Motor neuron (in vitro differentiated cells): ENCODE measurements at regions not wholly inside any gene's neighbourhood (a gene's known extent, or its start where the extent isn't known, plus 50 kb on each side); places are given as distances from the start of the nearest gene placed in this dataset.

Experiments
- ATAC-seq, 8 experiments: fragments of 200-7000 bp; cut with Tn5 transposase; replicated peaks in 6 of 8; 2 replicates each; pipeline ENCODE4 v1.8.0; 2021; ENCODE audit warnings: mild to moderate bottlenecking in 8 of 8, moderate library complexity in 8 of 8
- H3K27ac ChIP-seq, 2 donors: fragments of 250-450 bp; sonication (Bioruptor Pico); 2 replicates each; pipeline ENCODE4 v1.9.0; 2021; ENCODE audit warnings: antibody characterized with exemption in 2 of 2, mild to moderate bottlenecking in 2 of 2, moderate library complexity in 1 of 2
- H3K4me1 ChIP-seq, 2 donors: fragments of 250-450 bp; sonication (Bioruptor Pico); replicated peaks in 1 of 2; 2 replicates each; pipeline ENCODE4 v1.6.1; 2021; ENCODE audit warnings: antibody characterized with exemption in 2 of 2, mild to moderate bottlenecking in 2 of 2, moderate library complexity in 1 of 2
- H3K4me3 ChIP-seq, 5 donors: fragments of 250-450 bp; sonication (Bioruptor Pico); 2 replicates each; pipeline ENCODE4 v1.9.0; 2021; ENCODE audit warnings: antibody characterized with exemption in 5 of 5, mild to moderate bottlenecking in 5 of 5, moderate library complexity in 4 of 5
- WGBS, 10 experiments: fragments of 450-650 bp; shearing (Covaris generic); methylation state at CpG; one replicate each; pipeline ENCODE4 v1.0.0; 2022; 5-methylcytosine and 5-hydroxymethylcytosine counted together
- in situ Hi-C, 9 experiments: fragments of 400-800 bp; cut with MboI; loops; one replicate each; pipeline ENCODE4 v1.15.0; 2021; ENCODE audit warnings: low sequenced_read_pairs in 9 of 9, low pct_unique_long_range_greater_than_20kb in 2 of 9; ENCODE audit not compliant: unreplicated experiment in 9 of 9

DNA sequence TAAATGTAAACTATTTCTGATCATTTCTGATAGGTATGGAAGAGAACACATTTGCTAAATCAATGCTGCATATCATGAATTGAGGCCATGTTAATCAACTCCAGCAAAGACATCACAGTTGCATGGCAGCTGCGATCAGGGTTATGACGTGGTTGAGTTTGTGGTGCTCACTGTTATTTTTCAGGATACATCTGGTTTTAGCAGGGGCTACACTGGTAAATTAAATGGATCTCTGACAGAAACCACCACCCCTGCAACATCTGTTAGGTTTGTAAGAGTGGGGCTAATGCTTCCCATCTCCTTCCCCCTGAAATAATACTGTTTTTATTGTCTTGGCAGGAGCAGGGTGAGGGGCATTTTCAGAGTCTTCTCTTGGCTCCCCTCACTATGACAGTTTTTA lies 444.4 kb upstream of the ZNF507 start:
- Histone ChIP-seq H3K4me3 (no peak overlapping the region), H3K4me1 (no peaks in the 10 kb centered on the region), H3K27ac (no peak overlapping the region)
- 10 to 100% (median 31%) methylated on average over 1 to 2 of the region's 2 CpGs; no CpG with 5 or more reads in 5 of the 10 experiments for WGBS, 10 experiments
- no peak for ATAC-seq
- in situ Hi-C loops, result no loop called here

DNA sequence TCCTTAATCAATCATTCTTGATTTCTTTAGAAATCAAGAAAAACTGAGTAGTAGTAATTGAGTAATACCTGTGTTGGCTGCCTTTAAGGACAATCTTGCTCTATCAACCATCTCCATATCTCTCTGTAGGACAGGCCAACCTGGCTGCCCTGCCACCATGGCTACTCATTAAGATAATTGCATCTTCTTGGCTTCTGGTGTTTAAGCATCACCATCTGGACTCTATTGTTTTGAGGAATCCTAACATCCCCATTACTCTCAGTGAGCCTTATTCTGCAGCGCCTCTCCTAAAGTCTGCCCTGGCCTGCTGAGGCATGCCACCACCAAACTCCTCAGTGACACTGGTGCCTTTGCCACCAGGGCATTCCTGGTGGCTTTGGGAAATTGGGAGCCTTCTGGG lies 442.6 kb upstream of the ZNF507 start:
- in situ Hi-C loops, result no loop called here
- no peak for ATAC-seq
- Histone ChIP-seq H3K27ac (no peak overlapping the region), H3K4me1 (no peaks in the 10 kb centered on the region), H3K4me3 (no peak overlapping the region)
- WGBS, 10 experiments, result 20 to 80% (median 33%) methylated on average over 1 of the region's 1 CpG; no CpG with 5 or more reads in 7 of the 10 experiments

DNA sequence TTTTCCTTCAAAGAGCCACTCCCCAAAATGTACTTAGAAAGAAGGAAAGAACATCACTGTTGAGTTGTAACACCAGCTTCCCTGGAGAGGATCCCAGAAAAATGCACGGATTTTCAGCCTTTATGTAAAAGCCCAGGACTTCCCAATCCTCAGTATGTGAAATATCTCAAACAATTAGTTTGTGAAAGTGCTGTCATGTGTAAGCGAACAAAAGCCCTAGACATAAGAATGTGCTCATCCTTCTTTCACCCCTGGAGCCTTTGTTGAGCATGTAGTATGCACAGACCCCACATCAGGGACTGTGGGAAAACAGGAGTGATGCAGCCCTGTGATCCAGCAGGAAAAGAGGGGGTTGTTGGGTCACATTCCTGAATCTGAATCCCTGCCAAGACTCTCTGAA lies 441.4 kb upstream of the ZNF507 start:
- no peaks in the 10 kb centered on the region for H3K4me1 ChIP-seq
- H3K27ac ChIP-seq, result no peak overlapping the region
- ATAC-seq, result no peak
- H3K4me3 ChIP-seq, result no peak overlapping the region
- in situ Hi-C loops, result no loop called here
- 0 to 72% (median 40%) methylated on average over 1 to 2 of the region's 2 CpGs; no CpG with 5 or more reads in 1 of the 10 experiments for WGBS, 10 experiments

DNA sequence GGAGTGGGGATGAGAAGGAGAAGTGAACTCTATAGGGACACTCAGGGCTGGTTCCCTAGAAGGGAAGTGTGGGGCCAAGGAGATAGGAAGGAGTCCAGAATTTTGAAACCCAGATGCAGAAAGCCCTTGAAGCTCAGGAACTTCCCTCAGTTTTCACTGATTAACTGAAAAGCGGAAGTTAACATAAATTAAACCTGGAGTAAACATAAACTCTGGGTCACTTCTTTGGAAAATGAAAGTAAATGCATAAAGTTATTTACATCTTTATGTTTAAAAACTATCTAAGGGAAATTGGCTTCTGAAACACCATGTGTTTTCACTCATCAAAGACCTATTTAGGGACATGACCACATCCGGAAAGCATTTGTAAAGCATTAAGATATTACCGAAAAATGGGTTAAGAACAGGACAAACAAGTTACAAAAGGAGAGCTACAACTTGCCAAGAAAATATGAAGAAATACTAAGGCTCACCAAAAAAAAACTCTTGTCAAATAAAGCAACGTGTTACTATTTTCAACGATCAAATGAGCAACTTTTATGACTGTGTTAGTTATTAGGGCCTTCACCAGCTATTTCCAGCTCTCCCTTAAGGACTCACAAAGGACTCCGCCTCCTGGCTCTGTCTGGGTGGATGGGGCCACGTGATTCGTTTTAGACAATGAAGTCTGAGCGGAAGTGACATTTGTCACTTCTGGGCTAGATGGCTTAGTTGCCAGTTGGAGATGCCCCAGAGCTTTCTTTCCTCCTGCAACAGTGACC lies 439.1 kb upstream of the ZNF507 start:
- Histone ChIP-seq H3K27ac (no peak overlapping the region), H3K4me1 (peaks cover 4 to 8% of the 10 kb centered on the region in 2 donors), H3K4me3 (no peak overlapping the region)
- ATAC-seq, result peak in 2 of 8 experiments; percentile 41 to 53
- WGBS, 10 experiments, result 0 to 92% (median 79%) methylated on average over 2 to 9 of the region's 9 CpGs
- in situ Hi-C loops, result no loop called here

DNA sequence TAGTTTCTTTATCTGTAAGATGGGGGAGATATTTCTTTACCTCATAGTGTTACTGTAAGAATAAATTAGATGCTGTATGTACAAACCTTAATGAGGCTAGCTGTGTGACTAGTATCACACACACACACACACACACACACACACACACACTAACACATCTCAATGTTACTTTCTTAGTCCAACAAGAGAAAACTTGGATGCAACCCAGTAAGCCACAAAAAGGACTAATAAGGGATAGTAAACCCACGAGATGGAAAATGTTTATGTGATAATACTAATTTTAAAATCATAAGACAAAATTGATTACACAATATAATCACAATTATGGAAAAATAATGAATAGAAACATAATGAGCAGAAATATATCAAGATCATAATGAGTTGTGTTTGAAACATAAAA lies 437.7 kb upstream of the ZNF507 start:
- 0 to 100% (median 40%) methylated on average over 1 of the region's 1 CpG; no CpG with 5 or more reads in 4 of the 10 experiments for WGBS, 10 experiments
- no peak overlapping the region for H3K4me3 ChIP-seq
- ATAC-seq, result no peak
- H3K27ac ChIP-seq, result no peak overlapping the region
- peaks cover 4 to 8% of the 10 kb centered on the region in 2 donors for H3K4me1 ChIP-seq
- in situ Hi-C loops, result no loop called here

DNA sequence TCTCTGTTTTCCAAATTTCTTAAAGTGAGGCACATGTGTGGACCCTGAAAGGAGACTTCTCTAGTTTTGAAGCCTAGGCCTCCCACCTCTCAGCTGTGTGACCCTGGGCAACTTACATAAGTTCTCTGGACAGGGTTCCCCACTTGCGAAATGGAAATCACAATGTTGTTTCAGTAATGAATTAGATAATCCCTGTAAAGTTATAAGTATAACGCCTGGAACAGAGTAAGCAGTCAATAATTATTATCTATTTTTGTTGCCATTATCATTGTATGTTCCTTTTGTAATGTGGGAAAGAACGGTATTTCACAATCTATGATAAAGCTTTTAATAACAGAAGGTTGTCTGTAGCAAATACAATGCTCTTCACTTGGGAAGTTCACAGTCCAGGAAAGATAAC lies 437.3 kb upstream of the ZNF507 start:
- Histone ChIP-seq H3K27ac (no peak overlapping the region), H3K4me1 (peaks cover 4 to 8% of the 10 kb centered on the region in 2 donors), H3K4me3 (no peak overlapping the region)
- whole genome bisulfite sequencing, 10 experiments, result 0 to 100% (median 87%) methylated on average over 1 to 3 of the region's 3 CpGs; no CpG with 5 or more reads in 1 of the 10 experiments
- in situ Hi-C loops, result no loop called here
- no peak for ATAC-seq

DNA sequence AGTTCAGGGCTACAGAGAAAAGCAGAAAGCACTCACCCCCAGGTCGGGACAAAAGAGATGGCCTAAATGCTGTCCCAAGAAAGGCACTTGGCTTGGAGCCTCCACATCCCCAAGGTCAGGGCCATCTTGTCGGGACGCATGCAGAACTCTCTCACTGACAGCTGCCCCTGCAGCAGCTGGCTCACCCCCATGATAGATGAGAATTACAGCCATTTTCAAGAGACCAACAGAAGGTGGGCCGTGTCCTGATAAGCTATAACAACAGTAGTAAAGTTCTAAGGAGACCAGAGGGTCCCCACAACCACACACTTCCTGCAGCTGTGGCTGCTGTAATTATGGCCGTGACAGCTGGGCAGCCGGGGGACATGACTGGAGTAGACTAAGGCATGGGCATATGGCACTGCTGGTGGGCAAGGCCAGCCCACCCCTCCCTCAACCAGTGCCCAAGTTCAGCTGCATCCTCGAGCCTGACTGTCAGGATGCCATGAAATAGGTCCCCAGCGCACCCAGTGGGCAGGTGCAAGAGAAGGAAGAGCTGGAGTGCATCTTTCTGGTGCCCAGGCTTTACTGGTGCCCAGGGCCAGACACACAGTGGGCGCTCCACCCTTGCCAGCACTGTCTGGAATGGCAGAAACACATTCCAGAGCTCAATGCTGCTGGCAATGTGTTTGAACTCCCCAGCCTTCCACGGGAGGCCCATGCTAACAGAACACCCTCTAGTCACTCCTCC lies 436.7 kb upstream of the ZNF507 start:
- H3K4me1 ChIP-seq, result peaks cover 4 to 8% of the 10 kb centered on the region in 2 donors
- no peak overlapping the region for H3K27ac ChIP-seq
- no peak for ATAC-seq
- H3K4me3 ChIP-seq, result no peak overlapping the region
- WGBS, 10 experiments, result 20 to 87% (median 57%) methylated on average over 1 to 5 of the region's 10 CpGs; no CpG with 5 or more reads in 2 of the 10 experiments
- in situ Hi-C loops, result no loop called here

DNA sequence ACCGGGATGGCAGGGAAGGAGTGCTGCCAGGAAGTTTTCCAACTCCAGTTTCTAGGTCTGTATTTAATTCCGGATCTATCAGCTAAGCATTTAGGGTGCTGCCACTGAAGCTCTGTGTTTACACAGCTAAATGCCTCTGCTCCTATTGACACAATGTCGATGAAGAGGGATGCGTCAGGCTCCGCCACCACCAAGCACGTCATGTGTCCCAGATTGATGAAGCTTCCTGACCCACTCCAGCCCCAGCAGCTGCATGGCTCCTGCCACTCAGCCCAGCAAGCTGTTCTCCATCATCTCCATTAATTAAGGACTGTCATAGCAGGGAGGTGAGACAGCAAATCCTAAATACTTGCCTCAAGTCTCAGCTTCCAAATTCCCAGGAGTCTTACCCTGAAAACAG lies 435.2 kb upstream of the ZNF507 start:
- WGBS, 10 experiments, result 20 to 73% (median 38%) methylated on average over 1 to 4 of the region's 6 CpGs; no CpG with 5 or more reads in 4 of the 10 experiments

DNA sequence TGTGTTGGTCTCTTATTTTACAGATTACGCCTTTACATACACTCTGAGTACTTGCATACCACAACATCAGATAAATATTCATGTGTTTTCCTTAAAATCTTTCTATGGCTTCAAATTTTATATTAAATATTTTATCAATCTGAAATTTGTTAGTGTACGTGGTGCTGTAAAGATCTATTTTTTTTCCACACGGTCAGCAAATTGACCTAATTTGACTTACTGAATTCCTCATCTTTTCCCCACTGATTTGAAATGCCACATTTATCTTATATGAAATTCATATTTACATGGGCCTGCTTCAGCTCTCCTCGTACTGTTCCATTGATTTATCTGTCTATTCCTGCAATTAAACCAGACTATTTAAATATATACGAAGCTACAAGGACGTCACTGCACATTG lies 433.8 kb upstream of the ZNF507 start:
- no peak overlapping the region for H3K4me3 ChIP-seq
- ATAC-seq, result no peak
- in situ Hi-C loops, result no loop called here
- no peak overlapping the region for H3K27ac ChIP-seq
- H3K4me1 ChIP-seq, result peaks cover 4 to 8% of the 10 kb centered on the region in 2 donors
- WGBS, 10 experiments, result 37 to 93% (median 87%) methylated on average over 2 to 6 of the region's 6 CpGs; no CpG with 5 or more reads in 1 of the 10 experiments

More for the DNA sequence above, 435.2 kb upstream of the ZNF507 start:
- in situ Hi-C loops, result no loop called here
- peaks cover 4 to 8% of the 10 kb centered on the region in 2 donors for H3K4me1 ChIP-seq
- peak in 5 of 8 experiments; percentile 57 to 76 (median 64) for ATAC-seq
- H3K4me3 ChIP-seq, result no peak overlapping the region
- H3K27ac ChIP-seq, result no peak overlapping the region

DNA sequence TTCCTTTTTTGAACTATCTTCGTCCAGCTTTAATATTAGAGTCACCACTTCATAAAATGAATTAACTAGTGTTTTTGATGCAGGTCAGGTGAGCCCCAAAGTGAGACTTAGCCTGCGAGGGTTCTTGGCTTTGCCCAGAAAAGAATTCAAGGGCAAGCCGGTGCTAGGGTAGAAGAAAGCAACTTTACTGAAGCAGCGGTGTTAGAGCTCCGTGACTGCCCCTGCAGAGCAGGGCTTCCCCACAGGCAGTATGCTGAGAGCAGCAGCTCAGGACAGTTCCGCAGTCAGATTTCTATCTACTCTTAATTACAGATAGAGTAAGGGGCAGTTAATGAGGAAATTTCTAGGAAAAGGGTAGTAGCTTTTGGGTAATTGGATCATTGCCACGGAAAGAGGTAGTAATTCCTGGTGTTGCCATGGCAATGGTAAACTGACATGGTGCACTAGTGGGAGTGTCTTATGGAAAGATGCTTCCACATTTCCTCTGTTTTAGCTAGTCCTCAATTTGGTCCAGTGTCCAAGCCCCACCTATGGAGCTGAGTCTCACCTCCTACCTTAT lies 432.2 kb upstream of the ZNF507 start:
- Histone ChIP-seq H3K27ac (no peak overlapping the region), H3K4me1 (peaks cover 4 to 8% of the 10 kb centered on the region in 2 donors), H3K4me3 (no peak overlapping the region)
- 16 to 71% (median 50%) methylated on average over 1 to 7 of the region's 7 CpGs; no CpG with 5 or more reads in 1 of the 10 experiments for WGBS, 10 experiments
- in situ Hi-C loops, result no loop called here
- peak in 2 of 8 experiments; percentile 16 to 48 for ATAC-seq

DNA sequence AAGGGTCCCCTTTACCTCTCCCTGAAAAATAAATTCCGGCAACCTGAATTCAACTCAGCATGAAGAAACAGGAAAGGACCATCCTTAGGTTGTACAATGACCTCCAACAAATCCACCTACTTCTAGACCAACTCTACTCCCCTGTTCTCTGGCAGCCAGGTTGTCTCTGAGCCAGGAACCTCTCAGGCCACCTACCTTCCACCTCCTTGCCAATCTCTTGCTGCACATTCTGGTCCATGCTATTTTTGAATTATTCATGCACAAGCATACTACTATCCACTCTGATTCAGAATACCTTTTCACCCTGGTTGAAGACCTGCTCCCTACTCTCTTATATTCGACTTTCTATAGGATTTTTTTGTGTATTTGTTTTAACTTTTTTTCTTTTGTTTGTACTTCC lies 415.0 kb upstream of the ZNF507 start:
- no peaks in the 10 kb centered on the region for H3K4me1 ChIP-seq
- no peak overlapping the region for H3K4me3 ChIP-seq
- WGBS, 10 experiments, result 0 to 100% (median 60%) methylated on average over 1 to 2 of the region's 2 CpGs; no CpG with 5 or more reads in 1 of the 10 experiments
- ATAC-seq, result no peak
- in situ Hi-C loops, result no loop called here
- H3K27ac ChIP-seq, result no peak overlapping the region

DNA sequence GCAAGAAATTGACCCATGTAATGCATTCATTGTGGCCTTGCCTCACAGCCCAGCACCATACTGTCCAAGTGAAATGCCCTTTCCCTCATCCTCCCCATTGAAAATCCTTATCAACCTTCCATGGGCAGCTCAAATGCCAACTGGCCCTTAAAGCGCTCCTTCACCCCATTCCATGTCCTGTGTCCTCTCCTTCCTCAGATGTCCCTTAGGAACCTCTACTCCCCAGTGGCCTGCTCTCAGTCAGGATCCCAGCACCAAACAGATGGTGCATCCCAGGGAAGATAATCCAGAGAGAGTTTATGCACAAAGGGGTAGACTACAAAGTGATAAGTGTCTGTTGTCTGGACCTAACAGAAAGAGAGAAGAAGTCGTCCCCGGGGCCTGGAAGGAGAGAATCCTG lies 407.4 kb upstream of the ZNF507 start:
- Histone ChIP-seq H3K4me1 (peaks cover 1 to 6% of the 10 kb centered on the region in 2 donors), H3K27ac (no peak overlapping the region), H3K4me3 (no peak overlapping the region)
- ATAC-seq, result no peak
- in situ Hi-C loops, result no loop called here
- WGBS, 10 experiments, result 17 to 100% (median 80%) methylated on average over 1 to 3 of the region's 3 CpGs; no CpG with 5 or more reads in 5 of the 10 experiments

DNA sequence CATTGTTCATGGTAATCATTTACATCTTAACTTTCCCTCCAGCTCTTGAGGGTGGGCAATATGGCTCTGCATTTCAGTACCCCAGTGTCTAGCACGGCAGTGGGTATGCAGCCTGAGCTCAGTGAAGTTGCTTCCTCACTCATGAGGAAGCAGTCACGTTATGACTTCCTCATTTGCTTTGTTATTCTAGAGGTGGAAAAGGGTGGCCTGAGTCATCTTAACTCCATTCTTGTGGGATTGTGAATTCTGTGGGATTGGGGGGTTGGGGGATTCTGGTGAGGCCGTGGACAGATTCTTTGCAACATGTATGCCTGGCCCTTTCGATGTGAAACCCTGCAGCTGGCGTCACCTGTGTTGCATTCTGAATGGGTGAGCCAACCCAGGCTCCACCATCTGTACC lies 406.7 kb upstream of the ZNF507 start:
- Histone ChIP-seq H3K4me1 (peaks cover 8 to 13% of the 10 kb centered on the region in 2 donors), H3K27ac (no peak overlapping the region), H3K4me3 (no peak overlapping the region)
- ATAC-seq, result no peak
- WGBS, 10 experiments, result 0 to 100% (median 60%) methylated on average over 1 to 3 of the region's 5 CpGs; no CpG with 5 or more reads in 5 of the 10 experiments
- in situ Hi-C loops, result no loop called here
